Transverse colon (tissue), 4 donors: ENCODE measurements at regions not wholly inside any gene's neighbourhood (a gene's known extent, or its start where the extent isn't known, plus 50 kb on each side); places are given as distances from the start of the nearest gene placed in this dataset.

Experiments used
- EP300 ChIP-seq: sonication (generic); formaldehyde crosslinking; IDR thresholded peaks from one replicate; pipeline ENCODE4 v1.6.1; 2017; ENCODE audit warnings: antibody characterized with exemption, low read depth
- POLR2AphosphoS5 ChIP-seq, 3 donors: sonication (generic); formaldehyde crosslinking; IDR thresholded peaks; one replicate each; pipeline ENCODE4 v1.6.1; 2016; ENCODE audit warnings: antibody characterized with exemption in 3 of 3
- TF ChIP-seq, protein P1 (sequence below), 5 experiments: fragments of 200-600 bp in 3 of 5; fragments of 450-650 bp in 2 of 5; sonication (generic) in 3 of 5; IDR thresholded peaks; 1 replicate in 2 of 5; 2 replicates in 3 of 5; pipeline ENCODE4 v1.5.1; 2016 to 2017; ENCODE audit warnings: antibody characterized with exemption in 5 of 5, inconsistent platforms in 3 of 5, mild to moderate bottlenecking in 2 of 5, moderate library complexity in 1 of 5

DNA sequence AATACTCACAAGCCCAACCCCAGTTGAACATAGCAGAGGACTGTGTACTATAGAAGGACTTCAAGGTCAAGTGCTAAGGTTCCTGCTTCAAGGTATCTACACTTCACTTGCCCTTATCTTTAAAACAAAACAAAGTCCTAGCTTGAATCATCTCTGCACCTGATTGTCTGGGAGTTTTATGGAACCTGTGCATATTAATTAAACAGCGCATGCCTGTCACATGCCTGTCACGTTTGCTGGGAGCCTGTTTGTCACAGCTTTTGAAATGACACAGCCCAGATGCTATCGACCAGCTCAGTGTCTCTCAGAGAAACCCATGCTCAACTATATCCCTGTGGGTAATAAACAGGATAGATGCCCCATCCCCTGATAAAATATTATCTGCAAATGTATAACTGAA lies 476.0 kb downstream of the ZSWIM6 start:
- TF ChIP-seq, protein P1, sequence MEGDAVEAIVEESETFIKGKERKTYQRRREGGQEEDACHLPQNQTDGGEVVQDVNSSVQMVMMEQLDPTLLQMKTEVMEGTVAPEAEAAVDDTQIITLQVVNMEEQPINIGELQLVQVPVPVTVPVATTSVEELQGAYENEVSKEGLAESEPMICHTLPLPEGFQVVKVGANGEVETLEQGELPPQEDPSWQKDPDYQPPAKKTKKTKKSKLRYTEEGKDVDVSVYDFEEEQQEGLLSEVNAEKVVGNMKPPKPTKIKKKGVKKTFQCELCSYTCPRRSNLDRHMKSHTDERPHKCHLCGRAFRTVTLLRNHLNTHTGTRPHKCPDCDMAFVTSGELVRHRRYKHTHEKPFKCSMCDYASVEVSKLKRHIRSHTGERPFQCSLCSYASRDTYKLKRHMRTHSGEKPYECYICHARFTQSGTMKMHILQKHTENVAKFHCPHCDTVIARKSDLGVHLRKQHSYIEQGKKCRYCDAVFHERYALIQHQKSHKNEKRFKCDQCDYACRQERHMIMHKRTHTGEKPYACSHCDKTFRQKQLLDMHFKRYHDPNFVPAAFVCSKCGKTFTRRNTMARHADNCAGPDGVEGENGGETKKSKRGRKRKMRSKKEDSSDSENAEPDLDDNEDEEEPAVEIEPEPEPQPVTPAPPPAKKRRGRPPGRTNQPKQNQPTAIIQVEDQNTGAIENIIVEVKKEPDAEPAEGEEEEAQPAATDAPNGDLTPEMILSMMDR (IDR thresholded peaks at IDR 0.05), result no peak
- TF ChIP-seq POLR2AphosphoS5 (IDR thresholded peaks at IDR 0.05), result no peak
- TF ChIP-seq EP300, result no peak
